Peyer's patch (tissue), 4 donors: ENCODE measurements at regions not wholly inside any gene's neighbourhood (a gene's known extent, or its start where the extent isn't known, plus 50 kb on each side); places are given as distances from the start of the nearest gene placed in this dataset.

ENCODE experiments used
- CTCF ChIP-seq, 6 experiments: fragments of 450-650 bp in 4 of 6; fragments of 200-600 bp in 2 of 6; sonication (generic) in 1 of 6; IDR thresholded peaks; one replicate each; pipeline ENCODE4 v1.5.1; 2017 to 2019; ENCODE audit warnings: antibody characterized with exemption in 6 of 6, mild to moderate bottlenecking in 3 of 6, moderate library complexity in 1 of 6
- POLR2A ChIP-seq, 2 donors: fragments of 450-650 bp; IDR thresholded peaks; one replicate each; pipeline ENCODE4 v1.5.1; 2017; ENCODE audit warnings: antibody characterized with exemption in 2 of 2, mild to moderate bottlenecking in 2 of 2, moderate library complexity in 2 of 2

- TF ChIP-seq CTCF (IDR thresholded peaks at IDR 0.05): no peak
- no peak for TF ChIP-seq POLR2A (IDR thresholded peaks at IDR 0.05)
Measured at GRCh38 chr6:91631227-91631626, 1044.4 kb upstream of the MAP3K7 start.
